ENCODE measurements at regions not wholly inside any gene's neighbourhood (a gene's known extent, or its start where the extent isn't known, plus 50 kb on each side); places are given as distances from the start of the nearest gene placed in this dataset.

DNA sequence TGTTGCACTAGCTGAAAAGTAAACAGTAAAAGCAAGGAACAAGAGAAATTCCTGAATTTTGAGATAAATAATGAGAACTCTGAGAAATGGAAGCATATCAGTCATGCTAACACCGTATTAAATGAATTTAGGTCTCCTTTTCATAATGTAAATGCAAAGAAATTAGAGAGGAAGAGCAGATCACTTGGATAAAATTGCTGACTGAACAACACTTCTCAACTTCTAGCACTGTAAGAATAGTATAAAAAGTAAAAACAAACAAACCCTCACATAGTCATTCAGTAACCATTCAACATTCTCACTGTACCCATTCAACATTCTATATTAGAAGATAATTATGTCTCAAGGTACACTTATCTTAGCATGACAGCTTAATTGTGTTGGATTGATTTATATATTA is 217.3 kb upstream of the LRFN5 start:
- no peak for DNase-seq (ENCODE audit: low spot score)
- ATAC-seq (ENCODE audit: low FRiP score): no peak
- TF ChIP-seq, protein P1, sequence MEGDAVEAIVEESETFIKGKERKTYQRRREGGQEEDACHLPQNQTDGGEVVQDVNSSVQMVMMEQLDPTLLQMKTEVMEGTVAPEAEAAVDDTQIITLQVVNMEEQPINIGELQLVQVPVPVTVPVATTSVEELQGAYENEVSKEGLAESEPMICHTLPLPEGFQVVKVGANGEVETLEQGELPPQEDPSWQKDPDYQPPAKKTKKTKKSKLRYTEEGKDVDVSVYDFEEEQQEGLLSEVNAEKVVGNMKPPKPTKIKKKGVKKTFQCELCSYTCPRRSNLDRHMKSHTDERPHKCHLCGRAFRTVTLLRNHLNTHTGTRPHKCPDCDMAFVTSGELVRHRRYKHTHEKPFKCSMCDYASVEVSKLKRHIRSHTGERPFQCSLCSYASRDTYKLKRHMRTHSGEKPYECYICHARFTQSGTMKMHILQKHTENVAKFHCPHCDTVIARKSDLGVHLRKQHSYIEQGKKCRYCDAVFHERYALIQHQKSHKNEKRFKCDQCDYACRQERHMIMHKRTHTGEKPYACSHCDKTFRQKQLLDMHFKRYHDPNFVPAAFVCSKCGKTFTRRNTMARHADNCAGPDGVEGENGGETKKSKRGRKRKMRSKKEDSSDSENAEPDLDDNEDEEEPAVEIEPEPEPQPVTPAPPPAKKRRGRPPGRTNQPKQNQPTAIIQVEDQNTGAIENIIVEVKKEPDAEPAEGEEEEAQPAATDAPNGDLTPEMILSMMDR (IDR thresholded peaks at IDR 0.05): no peak

DNA sequence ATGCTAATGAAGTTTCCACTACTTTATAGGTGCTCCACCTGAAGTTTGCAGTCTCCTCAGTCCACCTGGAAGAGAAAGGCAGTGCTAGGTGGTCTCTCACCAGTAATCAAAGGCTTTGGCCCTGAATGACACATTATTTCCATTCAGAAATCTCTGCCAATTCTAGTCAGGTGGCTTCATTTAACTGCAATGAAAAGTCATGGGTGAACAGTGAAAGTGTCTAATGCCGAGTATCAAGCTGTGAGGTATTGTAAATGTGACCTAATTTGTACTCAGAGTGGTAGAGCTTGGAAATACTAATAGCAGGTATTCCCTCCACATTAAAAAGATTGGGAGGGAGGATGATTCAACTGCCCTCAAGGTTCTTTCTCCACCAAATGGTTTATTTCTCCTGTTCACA is 220.9 kb upstream of the LRFN5 start:
- TF ChIP-seq, protein P1 (IDR thresholded peaks at IDR 0.05): no peak

DNA sequence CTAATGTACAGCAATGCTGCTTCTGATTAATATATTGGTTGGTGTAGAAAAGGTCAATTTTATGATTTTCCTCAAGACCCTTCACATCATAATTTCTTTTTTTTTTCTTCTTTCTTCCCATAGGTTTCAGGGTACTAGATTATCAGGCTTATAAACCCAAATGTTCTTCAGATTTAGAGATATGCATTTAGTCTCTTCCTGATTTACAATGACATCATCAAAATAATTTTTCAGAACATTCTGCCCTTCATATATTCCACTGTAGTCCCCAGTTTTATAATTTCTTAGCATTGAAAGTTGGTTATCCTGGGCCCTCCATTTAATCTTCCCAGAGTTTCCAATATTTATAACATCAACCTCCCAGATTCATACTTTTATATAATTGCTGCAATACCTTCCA is 226.7 kb upstream of the LRFN5 start:
- no peak for DNase-seq (ENCODE audit: low spot score)
- TF ChIP-seq, protein P1 (IDR thresholded peaks at IDR 0.05): no peak
- no peak for ATAC-seq (ENCODE audit: low FRiP score)

More for the DNA sequence above, 220.9 kb upstream of the LRFN5 start:
- ATAC-seq (ENCODE audit: low FRiP score): no peak
- DNase-seq (ENCODE audit: low spot score): no peak

DNA sequence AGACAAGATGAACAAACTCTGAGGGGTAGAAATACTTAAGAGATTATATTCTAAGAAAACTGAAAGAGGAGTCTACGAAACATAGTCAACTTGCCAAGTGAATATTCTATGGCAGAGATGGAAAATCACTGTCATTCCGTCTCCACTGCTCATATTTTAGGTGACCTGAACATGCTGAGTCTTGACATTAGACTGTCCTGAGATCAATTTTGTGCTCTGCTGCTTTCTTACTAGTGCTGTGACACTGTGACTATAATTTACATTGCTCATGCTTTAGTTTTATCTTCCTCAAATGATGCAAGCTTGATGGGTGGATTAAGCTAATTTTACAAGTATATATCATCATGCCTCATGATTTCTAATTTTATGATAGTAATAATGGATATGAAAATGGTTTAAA is 228.2 kb upstream of the LRFN5 start:
- DNase-seq (ENCODE audit: low spot score) (no peak), ATAC-seq (ENCODE audit: low FRiP score) (no peak)
- TF ChIP-seq, protein P1 (IDR thresholded peaks at IDR 0.05): no peak

DNA sequence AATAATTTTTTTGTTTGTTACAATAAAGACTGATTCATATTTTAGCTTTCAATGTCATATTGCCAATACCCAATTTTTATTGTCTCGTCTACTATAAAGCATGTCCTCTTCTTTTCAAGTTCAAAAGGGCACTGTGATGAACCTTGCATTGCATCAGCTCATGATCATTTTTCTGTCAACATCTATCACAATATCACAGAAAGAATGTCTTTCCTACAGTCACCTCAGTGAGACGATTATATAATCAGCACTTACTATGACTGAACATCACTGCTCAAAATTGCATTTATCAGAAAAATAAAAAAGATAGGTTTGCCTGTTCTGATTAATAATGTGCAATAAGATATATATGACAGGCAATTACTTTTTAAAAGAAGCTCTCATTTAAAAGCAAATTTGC is 228.7 kb upstream of the LRFN5 start:
- DNase-seq (ENCODE audit: low spot score) (no peak), ATAC-seq (ENCODE audit: low FRiP score) (no peak)
- TF ChIP-seq, protein P1 (IDR thresholded peaks at IDR 0.05): no peak

DNA sequence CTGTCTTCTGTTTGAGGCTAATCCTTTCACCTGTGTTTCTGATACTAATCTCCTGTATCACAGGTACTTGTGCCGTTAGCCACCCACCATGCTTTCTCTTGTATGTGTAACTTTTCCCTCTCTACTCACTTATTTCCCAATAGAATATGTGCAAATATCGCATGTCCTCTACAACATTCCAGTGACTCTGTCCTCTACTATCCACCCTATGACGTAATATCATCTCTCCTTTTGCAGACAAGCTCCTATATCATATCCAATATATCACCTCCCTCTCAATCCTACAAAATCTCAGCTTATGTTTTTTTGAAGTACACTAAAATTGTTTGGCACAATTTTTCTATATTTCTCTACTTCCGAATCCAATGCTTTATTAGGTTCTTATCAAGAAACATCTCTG is 232.6 kb upstream of the LRFN5 start:
- TF ChIP-seq, protein P1 (IDR thresholded peaks at IDR 0.05): no peak
- DNase-seq (ENCODE audit: low spot score) (no peak), ATAC-seq (ENCODE audit: low FRiP score) (no peak)

DNA sequence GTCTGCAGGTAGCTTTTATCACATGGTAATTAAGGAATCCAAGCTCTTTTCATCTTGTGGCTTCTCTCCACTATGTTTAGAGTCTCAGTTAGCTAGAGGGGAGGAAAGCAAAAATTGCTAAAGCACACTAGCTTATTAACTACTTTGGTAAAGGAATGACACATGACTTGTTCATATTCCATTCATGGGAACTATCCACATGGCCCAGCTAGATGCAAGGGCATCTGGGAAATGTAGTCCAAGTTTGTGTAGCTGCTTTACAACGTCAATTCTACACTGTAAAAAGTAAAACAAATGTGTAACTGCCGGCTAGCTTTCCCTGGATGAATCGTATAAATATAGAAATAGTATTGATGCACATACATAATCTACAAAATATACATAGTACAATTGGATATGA is 244.5 kb upstream of the LRFN5 start:
- DNase-seq (ENCODE audit: low spot score) (no peak), ATAC-seq (ENCODE audit: low FRiP score) (no peak)
- TF ChIP-seq, protein P1 (IDR thresholded peaks at IDR 0.05): no peak
